GM21515 (cell line): ENCODE measurements at regions not wholly inside any gene's neighbourhood (a gene's known extent, or its start where the extent isn't known, plus 50 kb on each side); places are given as distances from the start of the nearest gene placed in this dataset.

ENCODE experiments used
- ATAC-seq: cut with Tn5 transposase; IDR thresholded peaks from one replicate; pipeline ENCODE4 v1.9.1; 2021; ENCODE audit not compliant: unreplicated experiment

- no peak for ATAC-seq
These were observed 122.2 kb downstream of the SIK1 start for GRCh38 chr21:43304621-43305335.

DNA sequence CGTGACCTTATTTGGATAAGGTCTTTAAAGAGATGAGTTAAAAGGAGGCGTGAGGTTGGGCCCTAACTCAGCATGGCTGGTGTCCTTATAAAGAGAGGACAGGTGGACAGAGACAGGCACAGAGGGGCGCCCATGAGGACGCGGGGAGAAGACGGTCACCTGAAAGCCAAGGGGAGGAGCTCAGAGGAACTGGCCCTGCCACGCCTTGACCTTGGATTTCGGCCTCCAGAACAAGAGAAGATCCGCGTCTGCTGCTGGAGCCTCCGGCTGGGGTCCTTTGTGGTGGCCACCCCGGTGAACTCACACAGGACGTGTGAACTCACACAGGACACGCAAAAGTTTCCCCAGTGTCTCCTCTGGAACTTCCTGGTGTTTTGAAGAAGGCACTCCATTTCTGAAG, 122.7 kb downstream of the SIK1 start:
- ATAC-seq = no peak

- no peak for ATAC-seq
These were observed 123.4 kb downstream of the SIK1 start for GRCh38 chr21:43303275-43304178.

DNA sequence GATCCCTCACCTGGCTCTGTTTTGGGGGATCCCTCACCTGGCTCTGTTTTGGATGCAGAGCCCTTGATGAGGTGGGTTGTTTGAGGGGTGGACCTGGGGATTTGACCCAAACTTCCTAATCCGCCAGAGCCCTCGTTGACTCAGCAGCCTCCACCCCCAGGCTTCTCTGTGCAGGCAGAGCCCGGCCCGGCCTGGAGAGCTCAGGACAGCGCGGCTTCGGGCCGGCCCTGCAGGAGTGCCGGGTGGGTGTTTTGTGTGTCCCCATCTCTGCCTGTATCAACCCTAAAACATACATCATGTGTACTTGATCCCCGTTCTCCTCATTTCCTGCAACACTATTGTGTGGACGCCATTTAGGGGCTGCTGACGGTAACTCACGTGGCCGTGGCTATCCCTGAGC, 124.2 kb downstream of the SIK1 start:
- no peak for ATAC-seq

GRCh38 chr21:43302062-43302700, 124.8 kb downstream of the SIK1 start:
- no peak for ATAC-seq

DNA sequence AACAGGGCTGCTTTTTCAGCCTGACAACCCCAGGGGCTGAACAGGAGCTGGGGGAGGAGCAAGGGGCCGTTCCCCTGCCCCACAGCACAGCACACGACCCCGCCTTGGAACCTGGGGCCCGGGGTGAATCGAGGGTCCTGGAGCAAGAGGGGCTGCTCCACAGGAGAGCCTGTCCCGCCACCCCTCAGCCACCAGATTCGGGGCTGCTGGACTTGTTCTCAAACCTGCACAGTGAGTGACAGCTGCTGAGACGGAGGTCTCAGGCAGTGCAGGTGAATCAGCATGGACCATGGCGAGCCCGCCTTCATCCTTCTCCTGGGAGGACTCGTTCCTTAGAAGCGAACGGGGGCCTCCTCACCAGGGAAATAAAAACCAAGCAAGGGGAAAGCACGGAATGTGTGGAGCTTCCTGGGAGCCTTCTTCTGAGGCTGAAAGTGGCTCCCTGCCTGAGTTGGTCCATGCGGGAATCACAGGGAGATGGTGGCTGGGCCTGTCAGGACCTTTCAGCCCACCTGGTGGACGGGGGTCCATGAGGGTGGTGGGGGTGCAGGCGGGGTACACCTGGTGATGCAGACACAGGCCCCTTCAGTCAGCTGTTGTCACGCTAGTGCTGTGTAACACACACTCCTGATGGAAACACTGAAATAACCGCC, 125.4 kb downstream of the SIK1 start:
- no peak for ATAC-seq

DNA sequence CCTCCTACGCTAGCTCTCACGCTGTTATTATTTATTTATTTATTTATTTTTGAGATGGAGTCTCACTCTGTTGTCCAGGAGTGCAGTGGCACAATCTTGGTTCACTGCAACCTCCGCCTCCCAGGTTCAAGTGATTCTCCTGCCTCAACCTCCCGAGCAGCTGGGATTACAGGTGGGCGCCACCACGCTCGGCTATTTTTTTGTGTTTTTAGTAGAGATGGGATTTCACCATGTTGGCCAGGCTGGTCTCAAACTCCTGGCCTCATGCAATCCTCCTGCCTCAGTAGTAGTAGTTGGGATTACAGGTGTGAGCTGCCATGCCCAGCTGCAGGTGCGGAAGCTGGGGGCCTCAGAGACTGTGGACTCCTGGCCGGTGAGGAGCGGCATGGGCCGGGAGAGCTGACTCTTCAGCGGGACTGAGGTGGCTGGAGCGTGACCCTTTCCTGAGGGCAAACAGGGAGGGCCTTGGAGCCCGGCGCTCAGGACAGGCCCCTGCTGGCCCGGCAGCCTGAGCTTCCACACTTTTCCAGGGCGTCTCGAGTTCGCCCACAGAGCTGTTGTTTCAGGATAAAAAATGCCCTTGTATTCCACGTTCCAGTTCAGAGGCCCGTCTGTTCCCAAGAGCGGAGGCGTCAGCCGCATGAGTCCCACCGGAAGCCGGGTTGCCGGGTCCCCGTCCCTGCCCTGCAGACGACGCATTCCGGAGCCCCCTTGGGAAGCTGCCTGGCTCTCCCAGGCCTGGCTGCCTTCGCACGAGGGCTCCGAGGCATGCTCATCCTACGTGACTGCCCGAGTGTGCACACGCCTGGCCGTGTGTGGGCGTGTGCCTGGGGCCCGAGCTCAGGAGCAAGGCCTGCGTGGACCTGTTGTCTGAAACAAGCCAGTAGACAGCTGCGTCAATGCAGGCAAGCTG, 126.2 kb downstream of the SIK1 start:
- no peak for ATAC-seq

GRCh38 chr21:43299441-43300277, 127.3 kb downstream of the SIK1 start:
- ATAC-seq = no peak

- ATAC-seq = no peak
These were observed 128.1 kb downstream of the SIK1 start for GRCh38 chr21:43298546-43299440.

DNA sequence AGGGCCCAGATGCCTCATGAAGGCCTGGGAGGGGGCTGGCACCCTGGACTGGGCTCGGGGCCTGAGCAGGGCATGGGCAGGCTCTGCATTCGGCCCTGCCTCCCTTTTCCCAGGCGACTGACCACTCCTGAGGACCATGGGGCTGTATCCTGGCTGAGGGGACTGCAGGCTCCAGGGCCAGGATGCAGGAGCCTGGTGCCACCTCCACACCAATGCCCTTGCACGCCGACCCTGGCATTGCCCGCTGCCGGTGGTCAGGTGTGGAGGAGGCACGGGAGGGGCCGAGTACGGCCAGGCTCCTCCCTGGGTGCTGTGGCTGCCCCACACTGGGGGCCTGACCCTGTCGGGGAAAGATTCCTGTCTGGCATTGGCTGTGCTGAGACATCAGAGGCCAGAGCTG, 128.9 kb downstream of the SIK1 start:
- no peak for ATAC-seq

DNA sequence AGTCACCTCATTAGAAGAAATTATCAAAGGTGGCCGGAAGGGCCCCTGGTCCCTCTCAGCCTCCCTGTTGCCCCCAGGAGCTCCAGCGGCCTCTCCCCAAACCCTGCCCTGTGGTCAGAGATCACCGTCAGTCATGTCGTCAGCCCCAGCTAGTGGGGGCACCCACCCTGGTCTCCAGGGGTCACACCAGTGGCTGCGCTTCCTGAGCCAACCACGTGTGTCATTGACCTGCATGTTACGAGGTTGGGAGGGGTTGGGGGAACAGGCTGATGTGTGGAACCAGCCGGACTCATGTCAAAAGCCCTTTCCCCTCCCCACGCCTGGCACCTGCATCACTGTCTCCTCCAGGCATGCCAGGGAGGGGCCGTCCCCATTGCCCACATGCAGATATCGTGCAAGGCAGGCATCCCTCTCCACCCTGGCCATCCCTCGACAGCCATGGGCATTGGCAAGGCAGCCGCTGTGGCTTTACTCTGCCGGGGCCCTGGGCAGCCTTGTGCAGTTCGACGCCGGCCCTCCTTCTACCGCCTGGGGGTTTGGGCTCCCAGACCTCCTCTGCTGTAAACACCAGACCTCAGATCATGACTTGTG, 128.7 kb downstream of the CRYAA start:
- ATAC-seq = no peak

GRCh38 chr21:43295066-43295958, 126.5 kb downstream of the CRYAA start:
- ATAC-seq = no peak

DNA sequence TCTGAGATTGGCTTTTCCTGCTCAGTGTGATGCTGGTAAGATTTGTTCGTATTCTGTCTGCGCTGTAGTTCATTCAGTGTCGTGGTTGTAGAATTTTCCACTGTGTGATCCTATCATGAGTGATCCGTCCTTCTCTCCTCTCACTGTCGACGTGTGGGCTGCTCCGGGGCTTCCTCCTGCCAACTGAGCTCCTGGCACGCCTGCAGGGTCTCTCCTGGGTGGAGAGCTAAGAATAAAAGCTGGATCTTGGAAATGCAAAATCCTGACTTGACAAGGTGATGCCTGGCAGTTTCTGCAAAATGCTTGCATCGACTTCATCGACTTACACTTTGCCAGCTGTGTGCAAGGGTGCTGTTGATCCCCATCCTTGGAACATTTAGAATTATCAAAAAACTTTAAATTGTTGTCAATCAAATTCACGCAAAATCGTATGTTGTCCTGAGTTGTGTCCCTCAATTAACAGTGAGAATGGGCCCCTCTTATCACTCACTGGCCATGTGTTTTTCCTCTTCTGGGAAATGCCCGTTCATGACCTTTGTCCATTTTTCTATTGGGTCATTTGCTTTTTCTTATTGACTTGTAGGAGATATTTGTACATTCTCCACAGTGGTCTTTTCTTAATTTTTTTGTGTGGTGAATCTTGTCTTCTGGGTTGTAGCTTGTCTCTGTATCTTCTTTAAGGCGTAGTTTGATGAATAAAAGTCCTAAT, 125.5 kb downstream of the CRYAA start:
- no peak for ATAC-seq

GRCh38 chr21:43292866-43293142, 124.0 kb downstream of the CRYAA start:
- ATAC-seq = no peak

- ATAC-seq = no peak
These were observed 123.4 kb downstream of the CRYAA start for GRCh38 chr21:43292041-43292865.
